Stomach (tissue), 8 donors: ENCODE measurements at regions not wholly inside any gene's neighbourhood (a gene's known extent, or its start where the extent isn't known, plus 50 kb on each side); places are given as distances from the start of the nearest gene placed in this dataset.
"Not testable (repeated sequence)": the region's sequence is repeated elsewhere in the genome, so short reads cannot be mapped to it uniquely, and the experiment has no call there.

ENCODE experiments used
- DNase-seq, 2 donors: peaks; one replicate each; pipeline versions ENCODE4 v3.0.0 to v3.0.0-alpha.2; 2013 to 2019
- H3K27ac ChIP-seq, 5 donors: fragments of 200-600 bp in 4 of 5; sonication (generic) in 4 of 5; one replicate each; pipeline ENCODE4 v1.5.1; 2013 to 2019; ENCODE audit warnings: mild to moderate bottlenecking in 1 of 5, moderate library complexity in 1 of 5
- H3K27me3 ChIP-seq, 3 donors: fragments of 200-600 bp; sonication (generic); one replicate each; pipeline ENCODE4 v1.5.1; 2017 to 2019; ENCODE audit warnings: mixed run types in 1 of 3
- H3K36me3 ChIP-seq, 4 donors: fragments of 200-600 bp; sonication (generic); 1 replicate in 3 of 4; 2 replicates in 1 of 4; pipeline ENCODE4 v1.5.1; 2016 to 2019
- H3K4me1 ChIP-seq, 4 donors: fragments of 200-600 bp; sonication (generic); one replicate each; pipeline ENCODE4 v1.5.1; 2016 to 2019
- H3K4me3 ChIP-seq, 4 donors: fragments of 200-600 bp; sonication (generic) in 3 of 4; one replicate each; pipeline ENCODE4 v1.5.1; 2016 to 2019; ENCODE audit warnings: mild to moderate bottlenecking in 1 of 4
- H3K9me3 ChIP-seq, 4 donors: fragments of 200-600 bp; sonication (generic); one replicate each; pipeline ENCODE4 v1.5.1; 2016 to 2019
- EP300 ChIP-seq: sonication (generic); formaldehyde crosslinking; IDR thresholded peaks from one replicate; pipeline ENCODE4 v1.6.1; 2017; ENCODE audit warnings: antibody characterized with exemption
- POLR2A ChIP-seq, 4 donors: fragments of 450-650 bp; IDR thresholded peaks; one replicate each; pipeline ENCODE4 v1.6.1; 2016; ENCODE audit warnings: antibody characterized with exemption in 4 of 4, control low read depth in 2 of 4, mild to moderate bottlenecking in 1 of 4, moderate library complexity in 1 of 4
- POLR2AphosphoS5 ChIP-seq, 3 donors: sonication (generic); formaldehyde crosslinking; IDR thresholded peaks; one replicate each; pipeline ENCODE4 v1.6.1; 2016; ENCODE audit warnings: antibody characterized with exemption in 3 of 3
- WGBS, 5 donors: extraction: QIAGEN DNeasy Blood & Tissue Kit in 3 of 5; methylation state at CpG; one replicate each; pipeline versions ENCODE4 v1.1.5 to v1.1.7; 2013 to 2018; 5-methylcytosine and 5-hydroxymethylcytosine counted together
- intact Hi-C: fragments of 100-400 bp; cut with DNase I; formaldehyde crosslinking; loops from one replicate; pipeline ENCODE4 v1.15.1; 2023; ENCODE audit warnings: low total_unique reads
- TF ChIP-seq, protein P1 (sequence below), 7 experiments: fragments of 450-650 bp in 4 of 7; fragments of 200-600 bp in 3 of 7; sonication (generic) in 3 of 7; IDR thresholded peaks; one replicate each; pipeline ENCODE4 v1.5.1; 2016 to 2019; ENCODE audit warnings: antibody characterized with exemption in 7 of 7, control low read depth in 2 of 7, mild to moderate bottlenecking in 1 of 7
- donor health status: healthy with polysubstance abuse.
- donor health status: Bipolar disorder and iron deficiency.
- donor health status: healthy.

DNA sequence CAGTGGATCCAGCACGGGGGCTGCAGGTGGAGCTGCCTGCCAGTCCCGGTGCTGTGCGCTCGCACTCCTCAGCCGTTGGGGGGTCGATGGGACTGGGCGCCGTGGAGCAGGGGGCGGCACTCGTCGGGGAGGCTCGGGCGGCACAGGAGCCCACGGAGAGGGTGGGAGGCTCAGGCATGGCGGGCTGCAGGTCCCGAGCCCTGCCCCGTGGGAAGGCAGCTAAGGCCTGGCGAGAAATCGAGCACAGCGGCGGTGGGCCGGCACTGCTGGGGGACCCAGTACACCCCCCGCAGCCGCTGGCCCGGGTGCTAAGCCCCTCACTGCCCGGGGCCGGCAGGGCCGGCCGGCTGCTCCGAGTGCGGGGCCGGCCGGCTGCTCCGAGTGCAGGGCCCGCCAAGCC lies 52.3 kb upstream of the MARK1 start:
- H3K4me1 ChIP-seq, intact Hi-C loops, H3K27ac ChIP-seq, DNase-seq, H3K4me3 ChIP-seq, H3K9me3 ChIP-seq, H3K27me3 ChIP-seq, H3K36me3 ChIP-seq: not testable (repeated sequence)
- 87 to 98% (median 94%) methylated on average over 6 to 29 of the region's 35 CpGs for WGBS, 5 donors

DNA sequence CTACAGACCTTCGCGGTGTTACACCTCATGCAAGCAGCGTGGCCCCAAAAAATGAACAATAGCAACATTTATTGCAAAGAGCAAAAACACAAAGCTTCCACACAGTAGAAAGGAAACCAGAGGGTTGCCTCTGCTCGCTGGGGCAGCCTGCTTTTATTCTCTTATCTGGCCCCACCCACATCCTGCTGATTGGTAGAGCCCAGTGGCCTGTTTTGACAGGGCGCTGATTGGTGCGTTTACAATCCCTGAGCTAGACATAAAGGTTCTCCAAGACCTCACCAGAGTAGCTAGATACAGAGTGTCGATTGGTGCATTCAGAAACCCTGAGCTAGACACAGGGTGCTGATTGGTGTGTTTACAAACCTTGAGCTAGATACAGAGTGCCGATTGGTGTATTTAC lies 52.8 kb upstream of the MARK1 start:
- 88 to 93% (median 90%) methylated on average over 5 to 8 of the region's 8 CpGs for WGBS, 5 donors
- H3K36me3 ChIP-seq, H3K4me3 ChIP-seq, H3K9me3 ChIP-seq, H3K27ac ChIP-seq, DNase-seq, intact Hi-C loops, H3K4me1 ChIP-seq, H3K27me3 ChIP-seq: not testable (repeated sequence)

DNA sequence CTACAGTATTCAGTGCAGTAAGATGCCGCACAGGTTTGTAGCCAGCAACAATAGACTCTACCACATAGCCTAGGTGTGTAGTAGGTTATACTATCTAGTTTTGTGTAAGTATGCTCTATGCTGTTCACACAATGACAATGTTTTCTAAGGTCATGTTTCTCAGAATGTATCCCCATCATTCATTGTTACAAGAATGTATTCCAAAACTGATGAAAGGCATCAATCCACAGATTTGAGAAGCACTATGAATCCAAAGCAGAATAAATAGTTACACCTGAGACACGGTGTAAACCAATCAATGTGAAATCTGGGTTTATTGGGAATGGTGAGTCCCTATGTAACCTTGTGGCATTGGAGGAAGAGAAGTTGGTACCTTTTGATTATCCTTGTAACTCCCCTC lies 54.5 kb upstream of the MARK1 start:
- Histone ChIP-seq H3K4me3 (no peak overlapping the region), H3K27ac (no peak overlapping the region), H3K4me1 (no peaks in the 10 kb centered on the region), H3K9me3 (peaks cover 0 to 8% (median 0%) of the 10 kb centered on the region in 4 donors), H3K27me3 (no peaks in the 10 kb centered on the region), H3K36me3 (no peaks in the 10 kb centered on the region)
- intact Hi-C loops: no loop called here
- 87 to 99% (median 96%) methylated on average over 2 of the region's 2 CpGs for WGBS, 5 donors
- TF ChIP-seq POLR2AphosphoS5 (IDR thresholded peaks at IDR 0.05): no peak
- TF ChIP-seq POLR2A (IDR thresholded peaks at IDR 0.05): no peak
- TF ChIP-seq EP300: no peak
- TF ChIP-seq, protein P1, sequence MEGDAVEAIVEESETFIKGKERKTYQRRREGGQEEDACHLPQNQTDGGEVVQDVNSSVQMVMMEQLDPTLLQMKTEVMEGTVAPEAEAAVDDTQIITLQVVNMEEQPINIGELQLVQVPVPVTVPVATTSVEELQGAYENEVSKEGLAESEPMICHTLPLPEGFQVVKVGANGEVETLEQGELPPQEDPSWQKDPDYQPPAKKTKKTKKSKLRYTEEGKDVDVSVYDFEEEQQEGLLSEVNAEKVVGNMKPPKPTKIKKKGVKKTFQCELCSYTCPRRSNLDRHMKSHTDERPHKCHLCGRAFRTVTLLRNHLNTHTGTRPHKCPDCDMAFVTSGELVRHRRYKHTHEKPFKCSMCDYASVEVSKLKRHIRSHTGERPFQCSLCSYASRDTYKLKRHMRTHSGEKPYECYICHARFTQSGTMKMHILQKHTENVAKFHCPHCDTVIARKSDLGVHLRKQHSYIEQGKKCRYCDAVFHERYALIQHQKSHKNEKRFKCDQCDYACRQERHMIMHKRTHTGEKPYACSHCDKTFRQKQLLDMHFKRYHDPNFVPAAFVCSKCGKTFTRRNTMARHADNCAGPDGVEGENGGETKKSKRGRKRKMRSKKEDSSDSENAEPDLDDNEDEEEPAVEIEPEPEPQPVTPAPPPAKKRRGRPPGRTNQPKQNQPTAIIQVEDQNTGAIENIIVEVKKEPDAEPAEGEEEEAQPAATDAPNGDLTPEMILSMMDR (IDR thresholded peaks at IDR 0.05): no peak
- no peak for DNase-seq

DNA sequence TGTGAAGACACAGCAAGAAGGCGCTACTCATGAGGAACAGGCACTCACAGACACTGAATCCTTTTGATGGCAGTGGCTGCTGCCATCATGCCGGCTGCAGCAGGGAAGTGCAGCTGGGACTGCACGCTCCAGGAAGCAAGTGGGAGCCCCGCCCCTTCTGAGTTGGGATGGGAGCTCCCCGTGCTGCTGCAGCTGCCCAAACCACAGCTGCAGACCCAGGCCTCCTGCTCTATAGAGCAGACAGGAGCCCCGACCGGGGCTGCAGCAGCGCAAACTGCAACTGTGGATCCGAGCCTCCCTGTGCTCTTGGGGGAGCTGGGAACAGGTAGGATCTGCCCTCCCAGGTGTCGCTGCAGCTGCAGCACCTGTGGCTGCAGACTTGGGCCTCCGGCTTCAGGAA lies 65.2 kb upstream of the MARK1 start:
- intact Hi-C loops: no loop called here
- TF ChIP-seq POLR2A (IDR thresholded peaks at IDR 0.05): no peak
- TF ChIP-seq, protein P1 (IDR thresholded peaks at IDR 0.05): no peak
- TF ChIP-seq EP300: no peak
- TF ChIP-seq POLR2AphosphoS5 (IDR thresholded peaks at IDR 0.05): no peak

DNA sequence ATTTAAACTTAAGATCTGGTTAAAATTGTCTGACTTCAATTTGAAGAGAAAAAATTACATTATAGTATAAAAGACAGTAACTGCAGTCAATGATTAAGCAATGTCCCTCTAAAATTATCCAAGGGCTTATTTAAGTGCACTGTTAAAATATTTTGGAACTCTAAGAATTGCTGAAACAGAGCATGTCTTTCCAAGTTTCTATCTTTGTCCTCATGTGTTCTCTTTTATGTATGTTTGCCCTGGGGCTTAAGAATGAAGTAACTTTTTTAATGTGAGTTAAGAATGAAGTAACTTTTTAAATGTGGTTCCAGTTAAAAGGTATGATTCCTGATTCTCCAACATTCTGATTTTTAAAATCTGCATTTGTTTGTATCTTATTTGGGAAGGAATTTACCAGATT lies 69.0 kb upstream of the MARK1 start:
- intact Hi-C loops: no loop called here
- H3K27me3 ChIP-seq: no peaks in the 10 kb centered on the region

More for the DNA sequence above, 65.2 kb upstream of the MARK1 start:
- Histone ChIP-seq H3K27ac (no peak overlapping the region), H3K4me3 (no peak overlapping the region), H3K27me3 (no peaks in the 10 kb centered on the region), H3K36me3 (no peaks in the 10 kb centered on the region), H3K4me1 (no peaks in the 10 kb centered on the region), H3K9me3 (peaks cover 0 to 7% (median 0%) of the 10 kb centered on the region in 4 donors)
- 57 to 75% (median 72%) methylated on average over 5 to 11 of the region's 11 CpGs for WGBS, 5 donors
- no peak for DNase-seq

More for the DNA sequence above, 69.0 kb upstream of the MARK1 start:
- peak in 1 of 2 donors; percentile 14 for DNase-seq
- no peaks in the 10 kb centered on the region for H3K4me1 ChIP-seq
- no peak overlapping the region for H3K4me3 ChIP-seq
- H3K27ac ChIP-seq: no peak overlapping the region
- no peak for TF ChIP-seq EP300
- TF ChIP-seq, protein P1 (IDR thresholded peaks at IDR 0.05): no peak
- no peak for TF ChIP-seq POLR2AphosphoS5 (IDR thresholded peaks at IDR 0.05)
- no peaks in the 10 kb centered on the region for H3K36me3 ChIP-seq
- H3K9me3 ChIP-seq: peaks cover 0 to 7% (median 0%) of the 10 kb centered on the region in 4 donors
